Stimulated activated naive CD8-positive, alpha-beta T cell treated with anti-CD3 and anti-CD28 coated beads, Interleukin-15, amount 100 ng/mL, for 72 hours (primary cell): ENCODE measurements at regions not wholly inside any gene's neighbourhood (a gene's known extent, or its start where the extent isn't known, plus 50 kb on each side); places are given as distances from the start of the nearest gene placed in this dataset.

Experiments used
- ATAC-seq: fragments of 150-1000 bp; cut with Tn5 transposase; 2 replicates; pipeline ENCODE4 v1.10.0; 2021; ENCODE audit warnings: mild to moderate bottlenecking, moderate library complexity
- DNase-seq, 2 donors: peaks; one replicate each; pipeline ENCODE4 v3.0.0; 2021 to 2022
- H3K27ac Mint-ChIP-seq, 2 donors: one replicate each; pipeline ENCODE4 v1.8.0; 2022; ENCODE audit warnings: mild to moderate bottlenecking in 2 of 2, mixed read lengths in 2 of 2, moderate library complexity in 2 of 2
- H3K27me3 Mint-ChIP-seq: one replicate; pipeline ENCODE4 v1.8.0; 2022; ENCODE audit warnings: mixed read lengths
- H3K4me1 Mint-ChIP-seq: one replicate; pipeline ENCODE4 v1.8.0; 2022; ENCODE audit warnings: mild to moderate bottlenecking, mixed read lengths
- H3K4me3 Mint-ChIP-seq, 2 donors: one replicate each; pipeline ENCODE4 v1.8.0; 2022; ENCODE audit warnings: mild to moderate bottlenecking in 2 of 2, mixed read lengths in 2 of 2, moderate library complexity in 1 of 2
- H3K9me3 Mint-ChIP-seq, 2 donors: one replicate each; pipeline ENCODE4 v1.8.0; 2022; ENCODE audit warnings: mixed read lengths in 2 of 2

DNA sequence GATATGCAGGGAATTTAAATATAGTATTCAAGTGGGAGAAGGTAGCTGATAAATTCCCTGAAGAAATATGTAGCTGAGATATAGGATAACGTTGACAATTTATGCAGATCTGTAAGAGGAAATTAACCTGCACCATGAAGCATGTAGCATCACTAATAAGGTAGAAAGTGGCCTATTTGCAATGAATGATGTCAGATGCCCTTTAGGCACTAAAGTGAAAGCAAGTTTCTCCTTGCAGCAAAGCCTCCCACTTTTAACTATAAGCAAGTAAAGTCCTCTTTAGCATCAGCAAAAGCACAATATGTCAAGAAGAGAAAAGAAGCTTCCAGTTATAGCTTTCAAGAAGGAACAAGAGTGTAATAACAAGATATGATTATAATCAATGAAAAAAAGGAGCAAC, 102.5 kb upstream of the SLITRK1 start:
- peaks cover 9% of the 10 kb centered on the region for H3K4me1 Mint-ChIP-seq
- H3K4me3 Mint-ChIP-seq, result no peak overlapping the region

GRCh38 chr13:83980331-83980730, 98.1 kb upstream of the SLITRK1 start:
- Mint-ChIP-seq H3K4me1 (peaks cover 16% of the 10 kb centered on the region), H3K27me3 (no peaks in the 10 kb centered on the region), H3K9me3 (peaks cover 0 to 1% of the 10 kb centered on the region in 2 donors), H3K4me3 (no peak overlapping the region), H3K27ac (no peak overlapping the region)
- DNase-seq (no peak), ATAC-seq (no peak)

More for the DNA sequence above, 102.5 kb upstream of the SLITRK1 start:
- Mint-ChIP-seq H3K27ac (no peak overlapping the region), H3K27me3 (no peaks in the 10 kb centered on the region), H3K9me3 (peaks cover 7 to 8% of the 10 kb centered on the region in 2 donors)
- DNase-seq (no peak), ATAC-seq (no peak)

DNA sequence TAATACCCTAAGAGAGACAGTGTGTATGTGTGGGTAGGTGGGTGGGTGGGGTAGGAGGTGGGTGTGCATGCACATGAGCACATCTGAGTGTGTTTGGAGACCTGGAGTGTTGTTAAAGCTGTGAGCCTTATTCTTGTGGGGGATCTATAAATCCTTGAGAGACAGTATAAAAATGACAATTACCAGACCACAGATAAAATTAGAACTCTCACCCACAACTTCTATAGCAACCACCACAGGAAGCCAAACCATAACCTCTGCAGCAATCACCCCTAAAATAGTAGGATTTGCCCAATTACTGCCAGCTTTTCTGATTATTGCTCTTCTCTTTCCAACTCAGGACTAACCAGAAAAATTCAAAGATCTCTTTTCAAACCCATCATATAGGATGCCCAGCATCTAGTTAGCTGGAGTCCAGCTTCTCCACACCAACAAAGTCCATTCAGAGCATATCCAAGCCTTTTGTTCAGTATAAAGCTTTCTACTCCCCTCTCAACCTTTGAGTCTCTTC, 93.4 kb upstream of the SLITRK1 start:
- no peak for ATAC-seq
- Mint-ChIP-seq H3K27me3 (no peaks in the 10 kb centered on the region), H3K9me3 (no peaks in the 10 kb centered on the region), H3K27ac (no peak overlapping the region), H3K4me1 (peaks cover 12% of the 10 kb centered on the region), H3K4me3 (no peak overlapping the region)
- DNase-seq, result no peak

GRCh38 chr13:83958531-83958930, 76.3 kb upstream of the SLITRK1 start:
- H3K4me3 Mint-ChIP-seq, result no peak overlapping the region
- H3K27me3 Mint-ChIP-seq, result no peaks in the 10 kb centered on the region
- no peak overlapping the region for H3K27ac Mint-ChIP-seq
- no peaks in the 10 kb centered on the region for H3K9me3 Mint-ChIP-seq
- DNase-seq (no peak), ATAC-seq (no peak)
- no peaks in the 10 kb centered on the region for H3K4me1 Mint-ChIP-seq

GRCh38 chr13:83955011-83955410, 72.7 kb upstream of the SLITRK1 start:
- no peaks in the 10 kb centered on the region for H3K27me3 Mint-ChIP-seq
- DNase-seq (no peak), ATAC-seq (no peak)
- H3K4me1 Mint-ChIP-seq, result no peaks in the 10 kb centered on the region
- H3K9me3 Mint-ChIP-seq, result no peaks in the 10 kb centered on the region
- no peak overlapping the region for H3K4me3 Mint-ChIP-seq
- H3K27ac Mint-ChIP-seq, result no peak overlapping the region

DNA sequence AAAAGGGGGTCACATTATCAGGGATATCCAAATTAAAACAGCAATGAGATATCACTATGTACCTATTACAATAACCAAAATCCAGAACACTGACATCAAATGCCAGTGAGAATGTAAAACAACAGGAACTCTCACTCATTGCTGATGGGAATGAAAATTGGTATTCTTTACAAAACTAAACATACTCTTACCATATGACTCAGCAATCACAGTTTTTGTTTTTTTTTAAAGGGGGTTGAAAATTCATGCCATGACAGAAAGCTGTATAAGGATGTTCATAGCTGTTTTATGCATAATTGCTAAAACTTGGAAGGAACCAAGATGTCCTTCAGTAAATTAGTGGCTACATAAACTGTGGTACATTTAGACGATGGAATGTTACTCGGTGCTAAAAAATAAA, 71.6 kb upstream of the SLITRK1 start:
- Mint-ChIP-seq H3K9me3 (no peaks in the 10 kb centered on the region), H3K27me3 (no peaks in the 10 kb centered on the region), H3K4me1 (no peaks in the 10 kb centered on the region), H3K4me3 (no peak overlapping the region), H3K27ac (no peak overlapping the region)
- no peak for DNase-seq
- ATAC-seq, result no peak

- H3K4me3 Mint-ChIP-seq, result no peak overlapping the region
- DNase-seq (no peak), ATAC-seq (no peak)
- no peaks in the 10 kb centered on the region for H3K9me3 Mint-ChIP-seq
- no peaks in the 10 kb centered on the region for H3K27me3 Mint-ChIP-seq
- H3K27ac Mint-ChIP-seq, result no peak overlapping the region
- no peaks in the 10 kb centered on the region for H3K4me1 Mint-ChIP-seq
Measured at GRCh38 chr13:83950293-83950692, 68.0 kb upstream of the SLITRK1 start.

GRCh38 chr13:83943530-83944279, 61.4 kb upstream of the SLITRK1 start:
- Mint-ChIP-seq H3K4me1 (no peaks in the 10 kb centered on the region), H3K27ac (peak overlapping the region in 1 of 2 donors; percentile 27)
- no peak for DNase-seq

DNA sequence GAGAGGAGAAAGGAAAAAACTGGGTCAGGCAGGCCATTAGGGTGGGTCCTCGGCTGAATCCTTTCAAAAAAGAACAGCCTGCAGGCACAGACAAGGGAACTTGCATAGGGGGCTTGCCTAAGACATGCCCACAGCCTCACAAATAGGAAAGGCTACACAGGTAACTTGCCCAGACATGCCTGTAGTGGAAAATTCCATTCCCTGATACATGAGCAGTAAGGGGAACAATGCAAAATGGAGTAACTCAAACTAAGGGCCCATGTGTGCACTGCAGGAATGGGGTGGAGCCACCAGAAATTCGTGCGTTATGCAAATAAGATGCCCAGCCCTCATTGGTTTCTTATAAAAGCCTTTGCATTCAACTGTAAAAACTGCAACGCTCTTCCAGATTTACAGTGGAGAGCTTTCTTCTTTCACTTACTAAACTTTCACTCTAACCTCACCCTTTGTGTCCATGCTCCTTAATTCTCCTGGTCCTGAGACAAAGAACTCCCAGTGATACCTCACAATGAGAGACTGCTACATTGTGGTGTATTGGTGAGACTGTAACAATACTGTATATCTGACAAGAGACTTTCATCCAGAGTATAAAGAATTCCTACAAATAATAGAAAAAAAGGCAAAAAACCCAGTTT, 59.5 kb upstream of the SLITRK1 start:
- no peak for ATAC-seq
- no peaks in the 10 kb centered on the region for H3K27me3 Mint-ChIP-seq
- no peak for DNase-seq
- no peak overlapping the region for H3K4me3 Mint-ChIP-seq
- no peaks in the 10 kb centered on the region for H3K9me3 Mint-ChIP-seq
- H3K4me1 Mint-ChIP-seq, result no peaks in the 10 kb centered on the region
- H3K27ac Mint-ChIP-seq, result peak overlapping the region in 1 of 2 donors; percentile 55

More at GRCh38 chr13:83943530-83944279, 61.4 kb upstream of the SLITRK1 start:
- H3K27me3 Mint-ChIP-seq, result no peaks in the 10 kb centered on the region
- no peak overlapping the region for H3K4me3 Mint-ChIP-seq
- H3K9me3 Mint-ChIP-seq, result no peaks in the 10 kb centered on the region
- no peak for ATAC-seq

DNA sequence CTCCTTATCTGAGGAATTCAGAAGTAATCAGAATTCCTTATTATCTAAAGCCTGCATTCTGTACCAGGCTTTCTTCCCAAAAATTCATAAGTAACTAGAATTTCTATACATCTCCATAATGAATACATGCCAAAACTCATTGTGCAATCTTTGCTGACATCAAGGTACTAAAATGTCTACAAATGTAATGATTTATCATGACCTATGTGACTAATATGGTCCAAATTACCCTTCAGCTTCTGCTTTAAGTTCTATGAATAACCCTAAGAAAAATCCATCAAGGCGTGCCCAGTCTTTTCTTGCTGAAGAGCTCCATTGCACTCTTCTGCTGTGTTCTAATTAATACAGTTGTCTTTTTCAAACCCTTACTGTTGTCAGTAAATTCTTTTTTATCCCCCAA, 58.5 kb upstream of the SLITRK1 start:
- no peak overlapping the region for H3K4me3 Mint-ChIP-seq
- ATAC-seq (no peak), DNase-seq (no peak)
- H3K9me3 Mint-ChIP-seq, result no peaks in the 10 kb centered on the region
- H3K27ac Mint-ChIP-seq, result no peak overlapping the region
- no peaks in the 10 kb centered on the region for H3K27me3 Mint-ChIP-seq
- H3K4me1 Mint-ChIP-seq, result no peaks in the 10 kb centered on the region

- DNase-seq, result no peak
Measured at GRCh38 chr13:83937579-83937978, 55.3 kb upstream of the SLITRK1 start.

GRCh38 chr13:83935566-83935965, 53.3 kb upstream of the SLITRK1 start:
- no peak overlapping the region for H3K4me3 Mint-ChIP-seq
- no peaks in the 10 kb centered on the region for H3K4me1 Mint-ChIP-seq
- DNase-seq (no peak), ATAC-seq (no peak)
- H3K27me3 Mint-ChIP-seq, result no peaks in the 10 kb centered on the region
- no peaks in the 10 kb centered on the region for H3K9me3 Mint-ChIP-seq
- H3K27ac Mint-ChIP-seq, result no peak overlapping the region

More at GRCh38 chr13:83937579-83937978, 55.3 kb upstream of the SLITRK1 start:
- Mint-ChIP-seq H3K27ac (no peak overlapping the region), H3K4me1 (no peaks in the 10 kb centered on the region), H3K27me3 (no peaks in the 10 kb centered on the region), H3K9me3 (no peaks in the 10 kb centered on the region), H3K4me3 (no peak overlapping the region)
- ATAC-seq, result no peak
